ENCODE measurements at regions not wholly inside any gene's neighbourhood (a gene's known extent, or its start where the extent isn't known, plus 50 kb on each side); places are given as distances from the start of the nearest gene placed in this dataset.

DNA sequence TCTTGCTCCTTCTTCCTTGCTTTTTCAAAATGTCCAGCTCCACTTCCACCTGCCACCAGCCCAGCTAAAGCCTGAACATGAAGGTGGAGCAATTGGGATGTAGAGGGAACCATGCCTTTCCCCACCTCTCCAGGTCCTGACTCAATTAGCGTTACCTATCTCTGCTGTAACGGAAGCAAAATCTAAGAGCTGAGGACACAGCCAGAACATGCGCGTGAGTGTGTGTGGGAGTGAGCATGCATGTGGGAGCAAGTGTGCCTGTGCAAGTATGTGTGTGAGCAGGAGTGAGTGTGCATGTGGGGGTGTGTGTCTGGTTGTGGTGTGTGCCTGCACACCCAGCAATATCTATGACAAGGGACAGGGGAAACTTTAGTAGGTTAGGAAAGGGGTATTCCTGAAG lies 364.5 kb downstream of the MID1IP1 start:
- TF ChIP-seq, protein P1, sequence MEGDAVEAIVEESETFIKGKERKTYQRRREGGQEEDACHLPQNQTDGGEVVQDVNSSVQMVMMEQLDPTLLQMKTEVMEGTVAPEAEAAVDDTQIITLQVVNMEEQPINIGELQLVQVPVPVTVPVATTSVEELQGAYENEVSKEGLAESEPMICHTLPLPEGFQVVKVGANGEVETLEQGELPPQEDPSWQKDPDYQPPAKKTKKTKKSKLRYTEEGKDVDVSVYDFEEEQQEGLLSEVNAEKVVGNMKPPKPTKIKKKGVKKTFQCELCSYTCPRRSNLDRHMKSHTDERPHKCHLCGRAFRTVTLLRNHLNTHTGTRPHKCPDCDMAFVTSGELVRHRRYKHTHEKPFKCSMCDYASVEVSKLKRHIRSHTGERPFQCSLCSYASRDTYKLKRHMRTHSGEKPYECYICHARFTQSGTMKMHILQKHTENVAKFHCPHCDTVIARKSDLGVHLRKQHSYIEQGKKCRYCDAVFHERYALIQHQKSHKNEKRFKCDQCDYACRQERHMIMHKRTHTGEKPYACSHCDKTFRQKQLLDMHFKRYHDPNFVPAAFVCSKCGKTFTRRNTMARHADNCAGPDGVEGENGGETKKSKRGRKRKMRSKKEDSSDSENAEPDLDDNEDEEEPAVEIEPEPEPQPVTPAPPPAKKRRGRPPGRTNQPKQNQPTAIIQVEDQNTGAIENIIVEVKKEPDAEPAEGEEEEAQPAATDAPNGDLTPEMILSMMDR (conservative IDR thresholded peaks at IDR 0.05): no peak
- Histone ChIP-seq H3K23ac (ENCODE audit: insufficient read length, low read depth, low read length) (no peak overlapping the region), H3K79me1 (ENCODE audit: insufficient read depth, low read depth, low read length, poor library complexity, severe bottlenecking) (no peaks in the 10 kb centered on the region), H3K56ac (ENCODE audit: insufficient read length, low read depth, low read length) (no peak overlapping the region), H3K4me1 (ENCODE audit: insufficient read depth, low read length) (0 out of 2 replicates have a peak, but pooled peaks cover 6% of the 10 kb centered on the region), H3K79me2 (ENCODE audit: insufficient read depth, low read length) (no peaks in the 10 kb centered on the region), H2AFZ (ENCODE audit: low read length) (no peak overlapping the region), H3K27me3 (ENCODE audit: insufficient read depth, low read length) (peaks cover 3% of the 10 kb centered on the region; the same call in 1 of the 2 replicates), H3T11ph (ENCODE audit: low read length) (no peak overlapping the region), H4K20me1 (ENCODE audit: control insufficient read depth, insufficient read depth, insufficient read length) (no peaks in the 10 kb centered on the region), H4K8ac (replicated peaks; ENCODE audit: insufficient read length, low read depth, low read length) (no peak overlapping the region), H3K27ac (ENCODE audit: insufficient read length, low read depth, low read length) (no peak overlapping the region), H3K9me3 (ENCODE audit: control insufficient read depth, low read depth, low read length) (peaks cover 9% of the 10 kb centered on the region), H2BK5ac (ENCODE audit: insufficient read length, low read length) (no peak overlapping the region), H3K18ac (ENCODE audit: insufficient read length, low read depth, low read length) (no peak overlapping the region), H3K4ac (ENCODE audit: low read depth, low read length) (no peak overlapping the region), H3K14ac (ENCODE audit: insufficient read depth, low read length) (no peak overlapping the region), H2AK5ac (ENCODE audit: insufficient read length, low read length) (no peak overlapping the region), H2BK120ac (ENCODE audit: low read depth, low read length, poor library complexity, severe bottlenecking) (no peak overlapping the region), H3K23me2 (ENCODE audit: insufficient read length, low read depth, low read length, poor library complexity, severe bottlenecking) (peaks cover 6% of the 10 kb centered on the region), H4K91ac (ENCODE audit: insufficient read length, low read depth, low read length) (no peak overlapping the region), H2BK12ac (ENCODE audit: insufficient read length, low read depth, low read length) (no peak overlapping the region), H4K5ac (ENCODE audit: insufficient read length, low read depth, low read length) (no peak overlapping the region), H3K9ac (ENCODE audit: extremely low read depth, insufficient read length, low read length) (no peak overlapping the region), H2BK20ac (ENCODE audit: low read depth, low read length, poor library complexity, severe bottlenecking) (no peak overlapping the region), H3K4me2 (ENCODE audit: insufficient read depth, insufficient read length, low read length) (no peak overlapping the region), H2BK15ac (ENCODE audit: low read depth, low read length) (no peak overlapping the region)
- Mint-ChIP-seq H3K27ac (no peak overlapping the region), H3K9me3 (peaks cover 60 to 65% of the 10 kb centered on the region in 2 experiments), H3K36me3 (ENCODE audit: insufficient read depth in 1 of 3, low read depth in 3 of 3) (peaks cover 0 to 3% (median 2%) of the 10 kb centered on the region in 3 experiments; a peak in 5 of 7 replicates), H3K4me1 (peaks cover 0 to 8% of the 10 kb centered on the region in 2 experiments; a peak in 2 of 4 replicates), H3K27me3 (ENCODE audit: low read depth) (peaks cover 39% of the 10 kb centered on the region), H3K4me3 (no peak overlapping the region)
- no CpG with 5 or more reads among the region's 4 CpGs for WGBS (ENCODE audit: extremely low coverage, insufficient read length, low lambda C conversion rate)
- no peak for DNase-seq

Measured in H9 (cell line).